ENCODE measurements at regions not wholly inside any gene's neighbourhood (a gene's known extent, or its start where the extent isn't known, plus 50 kb on each side); places are given as distances from the start of the nearest gene placed in this dataset.

- Mint-ChIP-seq H3K4me3 (no peak overlapping the region), H3K27me3 (ENCODE audit: insufficient read depth) (no peaks in the 10 kb centered on the region), H3K9me3 (no peaks in the 10 kb centered on the region), H3K27ac (no peak overlapping the region), H3K36me3 (ENCODE audit: low read depth) (no peaks in the 10 kb centered on the region), H3K4me1 (no peaks in the 10 kb centered on the region)
- no peak for DNase-seq
- 73 to 95% methylated on average over 2 of the region's 2 CpGs for WGBS, 2 experiments (ENCODE audit: insufficient coverage in 1 of 2, insufficient read length in 1 of 2)
- Histone ChIP-seq H3K27me3 (ENCODE audit: control insufficient read depth, insufficient read depth, low read length, poor library complexity, severe bottlenecking) (no peaks in the 10 kb centered on the region), H3K4me3 (ENCODE audit: low read length) (no peak overlapping the region), H3K9me3 (ENCODE audit: control insufficient read depth, low read length) (no peaks in the 10 kb centered on the region), H3K27ac (ENCODE audit: low read depth, low read length) (no peak overlapping the region), H3K36me3 (ENCODE audit: control insufficient read depth, insufficient read depth, low read length) (no peaks in the 10 kb centered on the region), H3K9ac (ENCODE audit: extremely low read depth, low read length, poor library complexity, severe bottlenecking) (no peak overlapping the region), H3K4me1 (ENCODE audit: control insufficient read depth, insufficient read depth, low read length) (no peaks in the 10 kb centered on the region)
- no peak for TF ChIP-seq CTCF (conservative IDR thresholded peaks at IDR 0.05)
Measured at GRCh38 chr12:100703868-100704267, 90.7 kb upstream of the ANO4 start.

- Histone ChIP-seq H3K36me3 (ENCODE audit: control insufficient read depth, insufficient read depth, low read length) (no peaks in the 10 kb centered on the region), H3K4me1 (ENCODE audit: control insufficient read depth, insufficient read depth, low read length) (no peaks in the 10 kb centered on the region), H3K27me3 (ENCODE audit: control insufficient read depth, insufficient read depth, low read length, poor library complexity, severe bottlenecking) (no peaks in the 10 kb centered on the region), H3K9me3 (ENCODE audit: control insufficient read depth, low read length) (no peaks in the 10 kb centered on the region), H3K27ac (ENCODE audit: low read depth, low read length) (peak overlapping the region; percentile 2), H3K9ac (ENCODE audit: extremely low read depth, low read length, poor library complexity, severe bottlenecking) (no peak overlapping the region), H3K4me3 (ENCODE audit: low read length) (no peak overlapping the region)
- WGBS, 2 experiments (ENCODE audit: insufficient coverage in 1 of 2, insufficient read length in 1 of 2): 63 to 82% methylated on average over 3 of the region's 3 CpGs
- Mint-ChIP-seq H3K9me3 (no peaks in the 10 kb centered on the region), H3K4me1 (peaks cover 2% of the 10 kb centered on the region), H3K27ac (no peak overlapping the region), H3K36me3 (ENCODE audit: low read depth) (no peaks in the 10 kb centered on the region), H3K4me3 (no peak overlapping the region), H3K27me3 (ENCODE audit: insufficient read depth) (no peaks in the 10 kb centered on the region)
- TF ChIP-seq CTCF (conservative IDR thresholded peaks at IDR 0.05): no peak
- DNase-seq: no peak
Measured at GRCh38 chr12:100706033-100706432, 88.5 kb upstream of the ANO4 start.

GRCh38 chr12:100708591-100708990, 86.0 kb upstream of the ANO4 start:
- no peak for DNase-seq
- no peaks in the 10 kb centered on the region for H3K9me3 ChIP-seq (ENCODE audit: control insufficient read depth, low read length)
- WGBS, 2 experiments (ENCODE audit: insufficient coverage in 1 of 2, insufficient read length in 1 of 2): no CpG with 5 or more reads among the region's 1 CpG
- H3K4me3 ChIP-seq (ENCODE audit: low read length): no peak overlapping the region
- H3K4me3 Mint-ChIP-seq: no peak overlapping the region
- H3K9me3 Mint-ChIP-seq: no peaks in the 10 kb centered on the region
- TF ChIP-seq CTCF (conservative IDR thresholded peaks at IDR 0.05): no peak
- no peaks in the 10 kb centered on the region for H3K27me3 Mint-ChIP-seq (ENCODE audit: insufficient read depth)
- no peak overlapping the region for H3K27ac ChIP-seq (ENCODE audit: low read depth, low read length)
- H3K4me1 Mint-ChIP-seq: peaks cover 2% of the 10 kb centered on the region
- no peaks in the 10 kb centered on the region for H3K36me3 ChIP-seq (ENCODE audit: control insufficient read depth, insufficient read depth, low read length)
- no peaks in the 10 kb centered on the region for H3K4me1 ChIP-seq (ENCODE audit: control insufficient read depth, insufficient read depth, low read length)
- H3K27me3 ChIP-seq (ENCODE audit: control insufficient read depth, insufficient read depth, low read length, poor library complexity, severe bottlenecking): no peaks in the 10 kb centered on the region
- H3K36me3 Mint-ChIP-seq (ENCODE audit: low read depth): no peaks in the 10 kb centered on the region
- H3K27ac Mint-ChIP-seq: no peak overlapping the region
- no peak overlapping the region for H3K9ac ChIP-seq (ENCODE audit: extremely low read depth, low read length, poor library complexity, severe bottlenecking)

Measured in endodermal cell (in vitro differentiated cells).